ENCODE measurements at regions not wholly inside any gene's neighbourhood (a gene's known extent, or its start where the extent isn't known, plus 50 kb on each side); places are given as distances from the start of the nearest gene placed in this dataset.
"Not testable (repeated sequence)": the region's sequence is repeated elsewhere in the genome, so short reads cannot be mapped to it uniquely, and the experiment has no call there.

DNA sequence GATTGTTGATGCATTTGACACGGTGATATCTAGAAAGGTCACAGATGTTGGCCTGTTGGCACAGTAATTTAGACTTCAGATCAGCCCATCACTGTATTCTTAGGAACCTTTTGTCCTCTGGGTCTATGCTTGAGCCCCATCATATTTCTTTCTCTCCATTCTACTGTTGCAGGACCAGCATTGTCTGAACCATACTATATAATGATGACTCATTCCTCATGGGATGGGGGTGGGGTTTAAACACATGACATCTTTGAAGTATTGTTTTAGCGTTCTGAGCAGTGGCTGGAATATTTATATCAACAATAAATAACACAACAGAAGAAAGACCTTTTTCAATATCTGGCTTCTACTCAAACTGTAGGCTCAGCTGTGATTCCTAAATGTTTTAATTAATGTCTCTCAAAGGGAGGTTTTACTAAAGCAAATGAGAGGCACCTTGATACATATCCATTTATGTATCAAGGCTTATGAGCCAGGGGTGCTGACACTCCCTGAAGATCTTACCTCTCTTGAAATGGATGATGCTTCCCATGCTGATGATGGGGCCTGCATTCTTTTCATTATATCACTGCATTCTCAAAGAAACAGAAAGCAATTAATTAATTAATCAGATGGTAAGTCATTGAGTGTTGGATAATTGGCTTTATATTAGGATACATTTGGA, 379.0 kb upstream of the GOT2 start:
- DNase-seq: no peak
- Histone ChIP-seq H3K36me3 (ENCODE audit: control insufficient read depth in 2 of 3, insufficient read depth in 3 of 3, low read length in 3 of 3) (no peaks in the 10 kb centered on the region), H3K9me3 (ENCODE audit: control insufficient read depth in 2 of 3, insufficient read depth in 1 of 3, low read length in 3 of 3) (no peaks in the 10 kb centered on the region), H3K27ac (ENCODE audit: low read depth in 2 of 2, low read length in 2 of 2) (no peak overlapping the region), H3K27me3 (ENCODE audit: control insufficient read depth, insufficient read depth, low read length) (no peaks in the 10 kb centered on the region), H3K9ac (ENCODE audit: low read length in 3 of 3) (no peak overlapping the region), H3K4me3 (ENCODE audit: low read length in 3 of 3) (no peak overlapping the region), H3K4me1 (ENCODE audit: control insufficient read depth in 2 of 3, insufficient read depth in 2 of 3, low read depth in 1 of 3, low read length in 3 of 3) (no peaks in the 10 kb centered on the region)
- TF ChIP-seq, protein P1, sequence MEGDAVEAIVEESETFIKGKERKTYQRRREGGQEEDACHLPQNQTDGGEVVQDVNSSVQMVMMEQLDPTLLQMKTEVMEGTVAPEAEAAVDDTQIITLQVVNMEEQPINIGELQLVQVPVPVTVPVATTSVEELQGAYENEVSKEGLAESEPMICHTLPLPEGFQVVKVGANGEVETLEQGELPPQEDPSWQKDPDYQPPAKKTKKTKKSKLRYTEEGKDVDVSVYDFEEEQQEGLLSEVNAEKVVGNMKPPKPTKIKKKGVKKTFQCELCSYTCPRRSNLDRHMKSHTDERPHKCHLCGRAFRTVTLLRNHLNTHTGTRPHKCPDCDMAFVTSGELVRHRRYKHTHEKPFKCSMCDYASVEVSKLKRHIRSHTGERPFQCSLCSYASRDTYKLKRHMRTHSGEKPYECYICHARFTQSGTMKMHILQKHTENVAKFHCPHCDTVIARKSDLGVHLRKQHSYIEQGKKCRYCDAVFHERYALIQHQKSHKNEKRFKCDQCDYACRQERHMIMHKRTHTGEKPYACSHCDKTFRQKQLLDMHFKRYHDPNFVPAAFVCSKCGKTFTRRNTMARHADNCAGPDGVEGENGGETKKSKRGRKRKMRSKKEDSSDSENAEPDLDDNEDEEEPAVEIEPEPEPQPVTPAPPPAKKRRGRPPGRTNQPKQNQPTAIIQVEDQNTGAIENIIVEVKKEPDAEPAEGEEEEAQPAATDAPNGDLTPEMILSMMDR (IDR thresholded peaks at IDR 0.05; ENCODE audit: borderline replicate concordance, extremely low read depth, insufficient read depth): no peak
- no peak for FAIRE-seq
- intact Hi-C loops (cut with DNase I): no loop called here

DNA sequence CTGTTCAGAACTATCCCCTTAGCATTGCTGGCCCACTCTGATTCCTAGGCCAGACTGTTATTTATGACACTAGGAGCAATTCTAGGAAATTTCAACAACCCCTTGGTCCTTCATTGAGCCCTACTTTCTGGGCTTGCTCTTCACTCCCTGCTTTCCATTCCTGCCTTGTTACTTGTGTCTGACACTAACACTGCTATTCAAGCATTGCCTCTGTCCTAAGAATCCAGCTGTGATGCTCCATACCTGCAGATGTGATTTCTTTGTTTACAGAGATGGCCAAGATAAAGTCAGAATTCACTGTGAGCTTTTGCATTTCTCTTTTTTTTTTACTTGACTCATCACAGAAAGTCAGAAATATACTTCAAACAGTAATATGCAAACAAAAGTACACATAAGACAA, 377.2 kb upstream of the GOT2 start:
- TF ChIP-seq, protein P1 (IDR thresholded peaks at IDR 0.05; ENCODE audit: borderline replicate concordance, extremely low read depth, insufficient read depth): no peak
- DNase-seq (no peak), FAIRE-seq (no peak)
- no peaks in the 10 kb centered on the region for H3K27me3 ChIP-seq (ENCODE audit: control insufficient read depth, insufficient read depth, low read length)
- intact Hi-C loops (cut with DNase I): no loop called here
- no peaks in the 10 kb centered on the region for H3K4me1 ChIP-seq (ENCODE audit: control insufficient read depth in 2 of 3, insufficient read depth in 2 of 3, low read depth in 1 of 3, low read length in 3 of 3)
- H3K9me3 ChIP-seq (ENCODE audit: control insufficient read depth in 2 of 3, insufficient read depth in 1 of 3, low read length in 3 of 3): no peaks in the 10 kb centered on the region
- no peak overlapping the region for H3K9ac ChIP-seq (ENCODE audit: low read length in 3 of 3)
- H3K36me3 ChIP-seq (ENCODE audit: control insufficient read depth in 2 of 3, insufficient read depth in 3 of 3, low read length in 3 of 3): no peaks in the 10 kb centered on the region
- H3K4me3 ChIP-seq (ENCODE audit: low read length in 3 of 3): no peak overlapping the region
- no peak overlapping the region for H3K27ac ChIP-seq (ENCODE audit: low read depth in 2 of 2, low read length in 2 of 2)

DNA sequence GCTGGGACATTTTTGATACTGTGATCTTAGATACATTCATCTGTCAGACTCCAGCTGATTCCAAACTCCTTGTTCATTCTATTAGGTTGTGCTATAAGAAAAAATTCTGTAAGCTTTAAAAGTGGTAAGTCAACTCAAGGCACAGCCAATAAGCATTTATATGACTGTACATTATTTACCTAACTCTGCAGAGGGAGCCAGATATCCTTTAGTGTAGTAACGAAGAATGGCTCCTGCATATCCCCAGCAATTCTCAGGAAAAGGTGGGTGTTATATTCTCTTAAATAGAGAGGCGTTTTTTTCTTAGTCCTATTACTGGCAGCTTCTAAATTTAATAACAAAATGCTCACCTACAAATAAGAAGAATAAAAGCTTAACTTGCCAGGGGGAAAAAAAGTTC, 374.3 kb upstream of the GOT2 start:
- H3K36me3 ChIP-seq (ENCODE audit: control insufficient read depth in 2 of 3, insufficient read depth in 3 of 3, low read length in 3 of 3): no peaks in the 10 kb centered on the region
- TF ChIP-seq, protein P1 (IDR thresholded peaks at IDR 0.05; ENCODE audit: borderline replicate concordance, extremely low read depth, insufficient read depth): no peak
- H3K27ac ChIP-seq (ENCODE audit: low read depth in 2 of 2, low read length in 2 of 2): no peak overlapping the region
- intact Hi-C loops (cut with DNase I): no loop called here
- DNase-seq (no peak), FAIRE-seq (no peak)
- no peaks in the 10 kb centered on the region for H3K27me3 ChIP-seq (ENCODE audit: control insufficient read depth, insufficient read depth, low read length)
- no peak overlapping the region for H3K9ac ChIP-seq (ENCODE audit: low read length in 3 of 3)
- H3K4me1 ChIP-seq (ENCODE audit: control insufficient read depth in 2 of 3, insufficient read depth in 2 of 3, low read depth in 1 of 3, low read length in 3 of 3): no peaks in the 10 kb centered on the region
- H3K4me3 ChIP-seq (ENCODE audit: low read length in 3 of 3): no peak overlapping the region
- no peaks in the 10 kb centered on the region for H3K9me3 ChIP-seq (ENCODE audit: control insufficient read depth in 2 of 3, insufficient read depth in 1 of 3, low read length in 3 of 3)

DNA sequence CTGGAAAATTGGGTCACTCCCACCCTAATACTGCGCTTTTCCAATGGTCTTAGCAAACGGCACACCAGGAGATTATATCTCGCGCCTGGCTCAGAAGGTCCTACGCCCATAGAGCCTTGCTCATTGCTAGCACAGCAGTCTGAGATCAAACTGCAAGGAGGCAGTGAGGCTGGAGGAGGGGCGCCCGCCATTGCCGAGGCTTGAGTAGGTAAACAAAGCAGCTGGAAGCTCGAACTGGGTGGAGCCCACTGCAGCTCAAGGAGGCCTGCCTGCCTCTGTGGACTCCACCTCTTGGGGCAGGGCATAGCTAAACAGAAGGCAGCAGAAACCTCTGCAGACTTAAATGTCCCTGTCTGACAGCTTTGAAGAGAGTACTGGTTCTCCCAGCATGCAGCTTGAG, 362.6 kb upstream of the GOT2 start:
- H3K27me3 ChIP-seq (ENCODE audit: control insufficient read depth, insufficient read depth, low read length); H3K9me3 ChIP-seq (ENCODE audit: control insufficient read depth in 2 of 3, insufficient read depth in 1 of 3, low read length in 3 of 3); H3K4me3 ChIP-seq (ENCODE audit: low read length in 3 of 3); H3K9ac ChIP-seq (ENCODE audit: low read length in 3 of 3); FAIRE-seq; intact Hi-C loops (cut with DNase I); H3K27ac ChIP-seq (ENCODE audit: low read depth in 2 of 2, low read length in 2 of 2); H3K36me3 ChIP-seq (ENCODE audit: control insufficient read depth in 2 of 3, insufficient read depth in 3 of 3, low read length in 3 of 3); DNase-seq; H3K4me1 ChIP-seq (ENCODE audit: control insufficient read depth in 2 of 3, insufficient read depth in 2 of 3, low read depth in 1 of 3, low read length in 3 of 3): not testable (repeated sequence)

All from kidney (tissue), 13 donors.